Transverse colon (tissue), 4 donors: ENCODE measurements at regions not wholly inside any gene's neighbourhood (a gene's known extent, or its start where the extent isn't known, plus 50 kb on each side); places are given as distances from the start of the nearest gene placed in this dataset.

ENCODE experiments used
- DNase-seq: peaks from one replicate; pipeline ENCODE4 v3.0.0-alpha.2; 2019
- H3K27ac ChIP-seq, 4 donors: fragments of 200-600 bp; sonication (generic); 2 replicates each; pipeline ENCODE4 v1.5.1; 2016 to 2018; ENCODE audit warnings: inconsistent platforms in 4 of 4
- H3K27me3 ChIP-seq: fragments of 200-600 bp; sonication (generic); 2 replicates; pipeline ENCODE4 v1.5.1; 2017; ENCODE audit warnings: inconsistent platforms
- H3K36me3 ChIP-seq, 4 donors: fragments of 200-600 bp; sonication (generic); 2 replicates each; pipeline ENCODE4 v1.5.1; 2017 to 2019; ENCODE audit warnings: inconsistent platforms in 4 of 4
- H3K4me1 ChIP-seq, 4 donors: fragments of 200-600 bp; sonication (generic); 2 replicates each; pipeline ENCODE4 v1.5.1; 2017 to 2020; ENCODE audit warnings: inconsistent platforms in 4 of 4
- H3K4me3 ChIP-seq, 4 donors: fragments of 200-600 bp; sonication (generic); 1 replicate in 1 of 4; 2 replicates in 3 of 4; pipeline versions ENCODE4 v1.5.1 to v1.6.1; 2017 to 2019; ENCODE audit warnings: inconsistent platforms in 4 of 4
- H3K9me3 ChIP-seq, 2 donors: fragments of 200-600 bp; sonication (generic); 2 replicates each; pipeline ENCODE4 v1.5.1; 2017 to 2019; ENCODE audit warnings: inconsistent platforms in 2 of 2
- EP300 ChIP-seq: sonication (generic); formaldehyde crosslinking; IDR thresholded peaks from one replicate; pipeline ENCODE4 v1.6.1; 2017; ENCODE audit warnings: antibody characterized with exemption, low read depth
- POLR2A ChIP-seq: fragments of 450-650 bp; IDR thresholded peaks from one replicate; pipeline ENCODE4 v1.6.1; 2016; ENCODE audit warnings: antibody characterized with exemption, mild to moderate bottlenecking, moderate library complexity
- POLR2AphosphoS5 ChIP-seq, 3 donors: sonication (generic); formaldehyde crosslinking; IDR thresholded peaks; one replicate each; pipeline ENCODE4 v1.6.1; 2016; ENCODE audit warnings: antibody characterized with exemption in 3 of 3
- WGBS, 2 donors: methylation state at CpG; one replicate each; pipeline ENCODE4 v1.1.5; 2018; ENCODE audit warnings: low coverage in 1 of 2; 5-methylcytosine and 5-hydroxymethylcytosine counted together
- in situ Hi-C, 4 donors: fragments of 200-750 bp; cut with MboI; loops; one replicate each; pipeline versions ENCODE4 v1.15.0 to v1.15.1; 2017; ENCODE audit warnings: low sequenced_read_pairs in 3 of 4, low pct_ligation_motif_present in 1 of 4, low pct_unique_long_range_greater_than_20kb in 1 of 4
- intact Hi-C: fragments of 100-400 bp; cut with DNase I; formaldehyde crosslinking; loops from one replicate; pipeline ENCODE4 v1.15.1; 2023; ENCODE audit warnings: low total_unique reads
- TF ChIP-seq, protein P1 (sequence below), 5 experiments: fragments of 200-600 bp in 3 of 5; fragments of 450-650 bp in 2 of 5; sonication (generic) in 3 of 5; IDR thresholded peaks; 1 replicate in 2 of 5; 2 replicates in 3 of 5; pipeline ENCODE4 v1.5.1; 2016 to 2017; ENCODE audit warnings: antibody characterized with exemption in 5 of 5, inconsistent platforms in 3 of 5, mild to moderate bottlenecking in 2 of 5, moderate library complexity in 1 of 5

DNA sequence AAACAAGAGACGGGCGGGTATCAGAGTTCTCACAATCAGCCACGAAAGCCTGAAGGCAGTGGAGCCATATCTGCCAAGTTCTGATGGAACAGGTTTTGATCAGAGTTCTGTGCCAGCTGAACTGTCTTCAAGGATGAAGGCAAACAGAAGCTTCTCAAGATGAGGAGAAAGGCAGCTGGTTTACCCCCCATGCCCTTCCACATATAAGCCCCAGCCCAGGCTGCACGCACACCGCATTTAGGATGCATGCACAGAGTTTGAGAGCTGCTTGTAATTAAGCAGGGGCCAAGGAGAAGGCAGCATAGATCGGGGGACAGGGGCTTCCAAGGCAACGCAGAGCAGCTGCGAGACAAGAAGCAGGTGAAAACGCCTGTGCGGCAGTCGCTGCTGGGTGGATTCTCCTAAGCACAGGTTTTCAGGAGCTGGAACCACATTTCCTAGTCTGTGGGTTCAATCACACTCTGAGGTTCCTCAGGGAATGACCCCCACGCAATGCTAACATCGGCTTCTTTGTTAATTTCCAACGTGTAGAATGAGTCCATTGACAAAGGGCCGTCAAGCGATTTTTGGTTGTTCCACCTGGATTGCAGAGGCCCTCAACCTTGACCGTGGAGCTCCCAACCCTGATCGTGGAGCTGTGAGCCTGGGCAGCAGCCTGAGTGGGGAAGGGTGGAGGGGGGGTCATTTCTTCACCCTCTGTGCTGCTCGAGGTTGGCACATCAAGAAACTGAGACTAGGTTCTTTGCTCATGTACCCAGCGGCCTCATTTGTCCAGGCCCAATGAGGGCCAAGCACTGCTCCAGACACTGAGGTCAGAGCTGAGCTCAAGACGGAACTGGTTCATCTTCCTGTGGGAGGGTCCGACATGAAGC, 81.7 kb upstream of the SHISAL1 start:
- no peaks in the 10 kb centered on the region for H3K36me3 ChIP-seq
- H3K27me3 ChIP-seq, result no peaks in the 10 kb centered on the region
- TF ChIP-seq POLR2AphosphoS5 (IDR thresholded peaks at IDR 0.05), result no peak
- no peak for TF ChIP-seq EP300
- TF ChIP-seq, protein P1, sequence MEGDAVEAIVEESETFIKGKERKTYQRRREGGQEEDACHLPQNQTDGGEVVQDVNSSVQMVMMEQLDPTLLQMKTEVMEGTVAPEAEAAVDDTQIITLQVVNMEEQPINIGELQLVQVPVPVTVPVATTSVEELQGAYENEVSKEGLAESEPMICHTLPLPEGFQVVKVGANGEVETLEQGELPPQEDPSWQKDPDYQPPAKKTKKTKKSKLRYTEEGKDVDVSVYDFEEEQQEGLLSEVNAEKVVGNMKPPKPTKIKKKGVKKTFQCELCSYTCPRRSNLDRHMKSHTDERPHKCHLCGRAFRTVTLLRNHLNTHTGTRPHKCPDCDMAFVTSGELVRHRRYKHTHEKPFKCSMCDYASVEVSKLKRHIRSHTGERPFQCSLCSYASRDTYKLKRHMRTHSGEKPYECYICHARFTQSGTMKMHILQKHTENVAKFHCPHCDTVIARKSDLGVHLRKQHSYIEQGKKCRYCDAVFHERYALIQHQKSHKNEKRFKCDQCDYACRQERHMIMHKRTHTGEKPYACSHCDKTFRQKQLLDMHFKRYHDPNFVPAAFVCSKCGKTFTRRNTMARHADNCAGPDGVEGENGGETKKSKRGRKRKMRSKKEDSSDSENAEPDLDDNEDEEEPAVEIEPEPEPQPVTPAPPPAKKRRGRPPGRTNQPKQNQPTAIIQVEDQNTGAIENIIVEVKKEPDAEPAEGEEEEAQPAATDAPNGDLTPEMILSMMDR (IDR thresholded peaks at IDR 0.05), result no peak
- no peak for TF ChIP-seq POLR2A
- no peak overlapping the region for H3K4me3 ChIP-seq
- H3K4me1 ChIP-seq, result no peaks in the 10 kb centered on the region
- WGBS, 2 donors, result 89 to 90% methylated on average over 3 to 22 of the region's 22 CpGs
- H3K27ac ChIP-seq, result no peak overlapping the region
- in situ Hi-C loops (no loop called here), intact Hi-C loops (no loop called here)
- DNase-seq, result no peak
- H3K9me3 ChIP-seq, result no peaks in the 10 kb centered on the region

DNA sequence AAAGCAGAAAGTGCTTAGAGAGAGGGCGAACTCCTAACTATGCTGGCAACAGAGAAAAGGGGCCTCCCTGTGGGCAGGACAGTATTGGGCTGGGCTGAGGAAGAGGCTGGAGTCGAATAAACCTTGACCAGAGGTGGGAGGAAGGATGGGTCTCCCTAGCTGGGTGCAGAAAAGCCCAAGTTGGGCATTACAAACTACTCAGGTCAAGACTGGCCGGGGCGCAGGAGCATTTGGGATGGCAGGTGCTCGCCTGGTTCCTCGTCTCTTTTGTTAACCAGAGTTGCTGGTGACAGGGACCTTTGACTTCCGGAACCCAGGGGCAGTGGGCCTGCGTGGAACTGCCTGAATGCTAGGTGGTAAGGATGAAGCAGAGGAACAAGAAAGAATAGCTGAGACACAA, 80.3 kb upstream of the SHISAL1 start:
- in situ Hi-C loops, result no loop called here
- Histone ChIP-seq H3K27me3 (no peaks in the 10 kb centered on the region), H3K4me1 (no peaks in the 10 kb centered on the region), H3K9me3 (no peaks in the 10 kb centered on the region), H3K36me3 (no peaks in the 10 kb centered on the region), H3K4me3 (no peak overlapping the region), H3K27ac (no peak overlapping the region)
- intact Hi-C loops, result no loop called here
- TF ChIP-seq POLR2A (no peak), POLR2AphosphoS5 (IDR thresholded peaks at IDR 0.05) (no peak), EP300 (no peak)
- TF ChIP-seq, protein P1 (IDR thresholded peaks at IDR 0.05), result no peak
- no peak for DNase-seq
- 76 to 100% methylated on average over 5 to 8 of the region's 8 CpGs for WGBS, 2 donors

DNA sequence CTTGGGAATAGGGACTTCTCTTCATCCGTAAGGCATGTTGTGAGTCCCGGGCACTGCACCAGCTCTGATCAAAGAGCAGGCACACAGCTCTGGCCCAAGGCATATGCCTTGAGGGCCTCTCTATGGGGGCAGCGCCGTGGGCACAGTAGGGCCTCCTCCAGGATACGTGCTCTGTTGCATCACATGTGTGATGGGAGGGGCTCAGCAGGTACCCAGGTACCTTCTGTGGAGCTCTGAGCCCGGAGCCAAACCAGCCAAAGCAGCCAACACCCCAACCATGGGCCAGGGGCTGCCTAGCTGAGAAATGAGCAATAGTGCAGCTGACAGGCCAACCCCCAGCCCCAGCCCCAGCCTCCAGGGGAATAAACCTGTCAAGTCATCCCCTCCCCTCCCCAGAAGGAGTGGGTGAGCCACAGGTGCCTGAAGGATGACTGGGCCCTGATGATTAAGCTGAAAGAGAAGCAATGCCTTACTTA, 79.7 kb upstream of the SHISAL1 start:
- Histone ChIP-seq H3K27ac (no peak overlapping the region), H3K36me3 (no peaks in the 10 kb centered on the region), H3K4me3 (no peak overlapping the region), H3K27me3 (no peaks in the 10 kb centered on the region), H3K4me1 (no peaks in the 10 kb centered on the region), H3K9me3 (no peaks in the 10 kb centered on the region)
- intact Hi-C loops, result no loop called here
- 56% methylated on average over 6 of the region's 6 CpGs; no CpG with 5 or more reads in 1 of the 2 donors for WGBS, 2 donors
- no peak for DNase-seq
- in situ Hi-C loops, result no loop called here
- TF ChIP-seq EP300 (no peak), POLR2AphosphoS5 (IDR thresholded peaks at IDR 0.05) (no peak), POLR2A (no peak)
- TF ChIP-seq, protein P1 (IDR thresholded peaks at IDR 0.05), result no peak

DNA sequence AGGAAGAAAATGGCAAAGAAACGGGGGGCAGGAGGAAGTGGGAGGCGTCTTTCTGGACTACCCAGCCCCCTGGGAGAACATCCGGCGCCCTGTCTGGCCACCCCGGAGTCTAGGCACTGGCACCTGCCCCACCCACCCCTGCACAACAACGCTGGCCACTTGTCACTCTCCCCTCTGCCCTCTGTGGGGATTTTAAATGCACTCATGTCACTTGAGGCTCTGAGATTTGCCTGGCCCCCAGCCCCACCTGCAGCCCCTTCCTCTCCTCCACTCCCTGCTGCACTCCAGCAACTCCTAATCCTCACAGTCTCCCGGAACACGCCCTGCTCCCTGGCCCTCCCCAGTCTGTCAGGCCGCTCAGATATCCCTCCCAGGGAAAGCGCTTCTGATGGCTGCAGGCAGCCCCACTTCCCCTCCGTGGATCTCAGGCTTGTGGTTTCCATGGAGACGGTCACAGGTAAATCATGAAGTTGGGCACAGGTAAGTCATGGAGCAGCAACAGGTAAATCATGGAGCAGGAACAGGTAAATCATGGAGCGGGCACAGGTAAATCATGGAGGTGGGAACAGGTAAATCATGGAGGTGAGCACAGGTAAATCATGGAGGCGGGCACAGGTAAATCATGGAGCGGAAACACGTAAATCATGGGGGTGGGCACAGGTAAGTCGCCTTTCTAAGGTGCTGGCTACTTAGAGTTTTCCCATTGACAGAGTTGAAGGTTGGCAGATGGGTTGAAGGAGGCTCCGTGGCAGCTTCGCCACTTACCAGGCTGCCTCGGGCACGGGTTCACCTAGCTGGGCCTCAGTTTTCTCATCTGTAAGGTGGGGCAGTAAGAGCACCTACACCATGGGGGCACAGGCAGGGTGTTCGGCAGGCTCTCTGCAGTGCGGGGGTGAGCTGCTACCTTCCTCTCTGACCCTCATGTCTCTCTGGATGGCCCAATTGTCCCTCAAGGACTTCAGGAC, 79.0 kb upstream of the SHISAL1 start:
- H3K4me1 ChIP-seq, result no peaks in the 10 kb centered on the region
- H3K27ac ChIP-seq, result no peak overlapping the region
- WGBS, 2 donors, result 69 to 92% methylated on average over 6 to 23 of the region's 23 CpGs
- in situ Hi-C loops, result no loop called here
- no peaks in the 10 kb centered on the region for H3K36me3 ChIP-seq
- TF ChIP-seq POLR2AphosphoS5 (IDR thresholded peaks at IDR 0.05) (no peak), EP300 (no peak), POLR2A (no peak)
- TF ChIP-seq, protein P1 (IDR thresholded peaks at IDR 0.05), result no peak
- H3K27me3 ChIP-seq, result no peaks in the 10 kb centered on the region
- H3K9me3 ChIP-seq, result no peaks in the 10 kb centered on the region
- intact Hi-C loops, result no loop called here
- H3K4me3 ChIP-seq, result no peak overlapping the region
- no peak for DNase-seq
